Natural killer cell (primary cell): ENCODE measurements at regions not wholly inside any gene's neighbourhood (a gene's known extent, or its start where the extent isn't known, plus 50 kb on each side); places are given as distances from the start of the nearest gene placed in this dataset.

Experiments used
- ATAC-seq, 3 donors: fragments of 150-1000 bp in 2 of 3; fragments of 200-7000 bp in 1 of 3; cut with Tn5 transposase; 1 replicate in 1 of 3; 2 replicates in 2 of 3; pipeline ENCODE4 v1.10.0; 2021; ENCODE audit warnings: mild to moderate bottlenecking in 2 of 3, moderate library complexity in 2 of 3
- DNase-seq, 2 donors: peaks; one replicate each; pipeline versions ENCODE4 v3.0.0 to v3.0.0-alpha.2; 2013 to 2021; ENCODE audit warnings: mixed read lengths in 1 of 2
- H3K27ac ChIP-seq: one replicate; pipeline ENCODE4 v1.5.1; 2013; ENCODE audit warnings: mild to moderate bottlenecking, low read length
- H3K27me3 ChIP-seq: one replicate; pipeline ENCODE4 v1.6.1; 2013; ENCODE audit warnings: low read length; ENCODE audit not compliant: control insufficient read depth, insufficient read depth
- H3K36me3 ChIP-seq: one replicate; pipeline ENCODE4 v1.6.1; 2013; ENCODE audit warnings: low read length; ENCODE audit not compliant: control insufficient read depth, insufficient read depth
- H3K4me1 ChIP-seq: one replicate; pipeline ENCODE4 v1.6.1; 2013; ENCODE audit warnings: low read length; ENCODE audit not compliant: control insufficient read depth, insufficient read depth
- H3K4me3 ChIP-seq: one replicate; pipeline ENCODE4 v1.5.1; 2013; ENCODE audit warnings: low read length
- H3K9me3 ChIP-seq: one replicate; pipeline ENCODE4 v1.6.1; 2013; ENCODE audit warnings: low read length; ENCODE audit not compliant: control insufficient read depth, insufficient read depth
- H3K27ac Mint-ChIP-seq, 2 donors: one replicate each; pipeline ENCODE4 v1.8.0; 2022; ENCODE audit warnings: mild to moderate bottlenecking in 2 of 2, mixed read lengths in 2 of 2, moderate library complexity in 1 of 2
- H3K27me3 Mint-ChIP-seq, 2 donors: one replicate each; pipeline ENCODE4 v1.8.0; 2022; ENCODE audit warnings: low read depth in 2 of 2, mixed read lengths in 2 of 2
- H3K36me3 Mint-ChIP-seq: one replicate; pipeline ENCODE4 v1.8.0; 2022; ENCODE audit warnings: mixed read lengths
- H3K4me1 Mint-ChIP-seq, 2 donors: one replicate each; pipeline ENCODE4 v1.8.0; 2022; ENCODE audit warnings: mixed read lengths in 2 of 2
- H3K4me3 Mint-ChIP-seq: one replicate; pipeline ENCODE4 v1.8.0; 2022; ENCODE audit warnings: mild to moderate bottlenecking, moderate library complexity, mixed read lengths
- H3K9me3 Mint-ChIP-seq, 2 donors: one replicate each; pipeline ENCODE4 v1.8.0; 2022; ENCODE audit warnings: mixed read lengths in 2 of 2
- WGBS: methylation state at CpG from one replicate; pipeline ENCODE4 v1.1.7; 2013; ENCODE audit warnings: missing lambda C conversion rate; ENCODE audit not compliant: insufficient coverage; 5-methylcytosine and 5-hydroxymethylcytosine counted together
- intact Hi-C: fragments of 100-400 bp; cut with micrococcal nuclease; formaldehyde crosslinking; loops from one replicate; pipeline ENCODE4 v1.14.2; 2022
- TF ChIP-seq, protein P1 (sequence below): fragments of 200-600 bp; IDR thresholded peaks from one replicate; pipeline ENCODE4 v1.8.0; 2022; ENCODE audit warnings: antibody characterized with exemption

DNA sequence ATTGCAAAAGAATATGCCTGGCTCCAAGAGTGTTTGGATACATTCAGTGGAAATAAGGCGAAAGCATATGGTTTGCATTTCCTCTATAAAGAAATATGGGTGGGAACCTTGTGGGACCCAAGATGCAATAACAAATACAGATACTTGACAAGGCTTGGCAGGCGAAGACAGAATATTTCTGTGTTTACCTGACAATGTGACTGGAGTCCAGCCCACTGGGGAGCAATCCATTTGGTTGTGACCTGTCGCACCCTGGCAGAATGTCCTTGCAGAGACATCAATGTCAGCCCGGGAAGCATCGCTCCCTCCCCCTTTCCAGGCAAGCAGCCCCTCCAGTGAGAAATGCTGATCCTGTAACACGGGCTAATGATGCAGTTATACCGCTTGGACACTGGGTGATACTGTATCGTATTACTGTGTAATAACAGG lies 296.6 kb downstream of the MAF start:
- no peaks in the 10 kb centered on the region for H3K9me3 ChIP-seq
- H3K36me3 Mint-ChIP-seq = no peaks in the 10 kb centered on the region
- ATAC-seq (no peak), DNase-seq (no peak)
- no peak overlapping the region for H3K4me3 ChIP-seq
- intact Hi-C loops = no loop called here
- no peak overlapping the region for H3K27ac ChIP-seq
- WGBS = 91% methylated on average over 8 of the region's 8 CpGs
- H3K36me3 ChIP-seq = no peaks in the 10 kb centered on the region
- peaks cover 5 to 17% of the 10 kb centered on the region in 2 donors for H3K27me3 Mint-ChIP-seq
- H3K4me1 ChIP-seq = no peaks in the 10 kb centered on the region
- TF ChIP-seq, protein P1, sequence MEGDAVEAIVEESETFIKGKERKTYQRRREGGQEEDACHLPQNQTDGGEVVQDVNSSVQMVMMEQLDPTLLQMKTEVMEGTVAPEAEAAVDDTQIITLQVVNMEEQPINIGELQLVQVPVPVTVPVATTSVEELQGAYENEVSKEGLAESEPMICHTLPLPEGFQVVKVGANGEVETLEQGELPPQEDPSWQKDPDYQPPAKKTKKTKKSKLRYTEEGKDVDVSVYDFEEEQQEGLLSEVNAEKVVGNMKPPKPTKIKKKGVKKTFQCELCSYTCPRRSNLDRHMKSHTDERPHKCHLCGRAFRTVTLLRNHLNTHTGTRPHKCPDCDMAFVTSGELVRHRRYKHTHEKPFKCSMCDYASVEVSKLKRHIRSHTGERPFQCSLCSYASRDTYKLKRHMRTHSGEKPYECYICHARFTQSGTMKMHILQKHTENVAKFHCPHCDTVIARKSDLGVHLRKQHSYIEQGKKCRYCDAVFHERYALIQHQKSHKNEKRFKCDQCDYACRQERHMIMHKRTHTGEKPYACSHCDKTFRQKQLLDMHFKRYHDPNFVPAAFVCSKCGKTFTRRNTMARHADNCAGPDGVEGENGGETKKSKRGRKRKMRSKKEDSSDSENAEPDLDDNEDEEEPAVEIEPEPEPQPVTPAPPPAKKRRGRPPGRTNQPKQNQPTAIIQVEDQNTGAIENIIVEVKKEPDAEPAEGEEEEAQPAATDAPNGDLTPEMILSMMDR = no peak
- no peak overlapping the region for H3K27ac Mint-ChIP-seq
- no peaks in the 10 kb centered on the region for H3K4me1 Mint-ChIP-seq
- no peaks in the 10 kb centered on the region for H3K27me3 ChIP-seq
- H3K9me3 Mint-ChIP-seq = no peaks in the 10 kb centered on the region
- no peak overlapping the region for H3K4me3 Mint-ChIP-seq

DNA sequence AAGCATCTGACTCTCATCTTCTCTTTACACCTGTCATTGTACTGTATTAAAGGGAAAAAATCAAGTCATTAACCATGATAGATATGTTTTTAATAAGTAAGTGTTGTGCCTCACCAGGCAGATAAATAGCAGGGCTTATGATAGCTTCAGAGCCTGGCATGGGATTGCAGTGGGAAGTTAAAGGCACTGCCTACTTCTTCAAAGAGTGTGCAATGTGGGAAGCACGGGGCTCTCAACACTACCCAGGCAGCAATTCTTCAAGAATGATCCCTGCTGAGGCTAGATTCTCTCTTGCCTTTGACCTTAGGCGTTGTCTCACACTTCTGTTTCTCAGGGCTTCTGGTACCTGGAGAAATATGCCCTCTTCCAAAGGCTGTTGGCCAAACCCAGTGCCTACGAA lies 297.3 kb downstream of the MAF start:
- no peaks in the 10 kb centered on the region for H3K36me3 Mint-ChIP-seq
- 90% methylated on average over 3 of the region's 3 CpGs for WGBS
- no peak overlapping the region for H3K4me3 Mint-ChIP-seq
- ATAC-seq (no peak), DNase-seq (no peak)
- Histone ChIP-seq H3K27ac (no peak overlapping the region), H3K27me3 (no peaks in the 10 kb centered on the region), H3K4me1 (no peaks in the 10 kb centered on the region), H3K9me3 (no peaks in the 10 kb centered on the region), H3K4me3 (no peak overlapping the region), H3K36me3 (no peaks in the 10 kb centered on the region)
- H3K4me1 Mint-ChIP-seq = no peaks in the 10 kb centered on the region
- H3K27ac Mint-ChIP-seq = no peak overlapping the region
- H3K9me3 Mint-ChIP-seq = no peaks in the 10 kb centered on the region
- peaks cover 5 to 17% of the 10 kb centered on the region in 2 donors for H3K27me3 Mint-ChIP-seq
- intact Hi-C loops = no loop called here
- TF ChIP-seq, protein P1 = no peak

DNA sequence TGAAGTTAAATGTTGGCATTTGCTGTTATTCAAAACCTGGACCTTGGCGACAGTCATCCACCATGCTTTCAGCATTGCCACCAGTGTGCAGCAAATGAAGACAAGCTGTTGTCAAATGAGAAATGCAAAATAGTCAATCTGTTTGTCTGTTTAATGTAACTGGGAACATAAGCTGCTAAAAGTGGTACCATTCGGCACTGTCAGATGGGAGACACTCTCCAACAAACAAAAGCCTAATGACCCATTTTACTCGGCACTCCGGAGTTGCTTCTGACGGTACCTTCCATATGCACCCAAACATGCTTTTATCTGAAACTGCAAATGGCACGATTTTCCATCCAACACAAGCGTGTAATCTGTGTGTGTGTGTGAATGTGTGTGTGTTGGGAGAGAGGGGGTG lies 297.8 kb downstream of the MAF start:
- Mint-ChIP-seq H3K27me3 (peaks cover 5 to 17% of the 10 kb centered on the region in 2 donors), H3K27ac (no peak overlapping the region), H3K36me3 (no peaks in the 10 kb centered on the region), H3K4me3 (no peak overlapping the region), H3K4me1 (no peaks in the 10 kb centered on the region), H3K9me3 (no peaks in the 10 kb centered on the region)
- Histone ChIP-seq H3K27me3 (no peaks in the 10 kb centered on the region), H3K9me3 (no peaks in the 10 kb centered on the region), H3K36me3 (no peaks in the 10 kb centered on the region), H3K4me1 (no peaks in the 10 kb centered on the region), H3K4me3 (no peak overlapping the region), H3K27ac (no peak overlapping the region)
- intact Hi-C loops = no loop called here
- no peak for DNase-seq
- TF ChIP-seq, protein P1 = no peak
- WGBS = 96% methylated on average over 7 of the region's 7 CpGs
- no peak for ATAC-seq

DNA sequence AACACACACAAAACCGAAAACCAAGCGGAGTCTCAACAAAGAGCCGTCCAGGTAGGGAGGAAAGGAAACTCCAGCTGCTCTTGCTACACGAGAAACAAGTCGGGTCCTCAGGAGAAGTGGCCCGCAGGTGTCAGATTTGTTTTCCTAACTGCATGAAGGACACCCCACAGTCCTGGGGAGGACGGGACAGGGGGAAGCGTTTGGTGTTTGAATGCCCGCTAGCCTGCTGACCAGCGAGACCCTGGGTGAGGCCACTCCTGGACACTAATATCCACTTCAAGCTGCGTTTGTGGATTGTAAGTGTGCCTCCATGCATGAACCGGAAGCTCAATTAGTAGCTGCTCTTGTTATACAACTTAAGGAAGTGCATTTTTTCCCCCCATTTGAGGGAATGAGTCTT lies 299.5 kb downstream of the MAF start:
- peaks cover 5 to 17% of the 10 kb centered on the region in 2 donors for H3K27me3 Mint-ChIP-seq
- no peaks in the 10 kb centered on the region for H3K36me3 Mint-ChIP-seq
- H3K27ac Mint-ChIP-seq = no peak overlapping the region
- Histone ChIP-seq H3K4me1 (peaks cover 4% of the 10 kb centered on the region), H3K9me3 (no peaks in the 10 kb centered on the region), H3K4me3 (no peak overlapping the region), H3K27me3 (no peaks in the 10 kb centered on the region), H3K36me3 (no peaks in the 10 kb centered on the region), H3K27ac (no peak overlapping the region)
- no peaks in the 10 kb centered on the region for H3K4me1 Mint-ChIP-seq
- H3K4me3 Mint-ChIP-seq = no peak overlapping the region
- no peak for DNase-seq
- no peaks in the 10 kb centered on the region for H3K9me3 Mint-ChIP-seq
- ATAC-seq = no peak
- WGBS = 94% methylated on average over 12 of the region's 12 CpGs
- TF ChIP-seq, protein P1 = no peak
- intact Hi-C loops = no loop called here
